GM12874 (cell line): ENCODE measurements at regions not wholly inside any gene's neighbourhood (a gene's known extent, or its start where the extent isn't known, plus 50 kb on each side); places are given as distances from the start of the nearest gene placed in this dataset.

Experiments
- CTCF ChIP-seq: IDR thresholded peaks from 2 replicates; pipeline ENCODE4 v1.5.1; 2011; ENCODE audit warnings: low read depth, mild to moderate bottlenecking, control low read depth, low read length, moderate library complexity; ENCODE audit not compliant: insufficient read depth

- TF ChIP-seq CTCF: no peak
Measured at GRCh38 chr18:47717257-47717656, 213.2 kb downstream of the SMAD2 start.

GRCh38 chr18:47716632-47717185 lies 213.8 kb downstream of the SMAD2 start:
- no peak for TF ChIP-seq CTCF

GRCh38 chr18:47710451-47710850 lies 220.0 kb downstream of the SMAD2 start:
- no peak for TF ChIP-seq CTCF

GRCh38 chr18:47709556-47709955 lies 220.9 kb downstream of the SMAD2 start:
- TF ChIP-seq CTCF: no peak

- no peak for TF ChIP-seq CTCF
Measured at GRCh38 chr18:47708206-47708605, 222.3 kb downstream of the SMAD2 start.

GRCh38 chr18:47701134-47701533 lies 229.3 kb downstream of the SMAD2 start:
- no peak for TF ChIP-seq CTCF

- no peak for TF ChIP-seq CTCF
Measured at GRCh38 chr18:47696870-47697269, 233.6 kb downstream of the SMAD2 start.
